BLaER1 treated with 17β-estradiol and CSF1 and Interleukin-3, amounts not matched to agents 10 nM and 100 nM (cell line): ENCODE measurements at regions not wholly inside any gene's neighbourhood (a gene's known extent, or its start where the extent isn't known, plus 50 kb on each side); places are given as distances from the start of the nearest gene placed in this dataset.
A peak's percentile ranks its signal among the peaks of the same experiment; 100 is the strongest.

Experiments
- H3K27ac ChIP-seq, 11 experiments: shearing (Covaris generic); formaldehyde crosslinking; 2 replicates each; pipeline ENCODE4 v1.8.1; 2022
- H3K27me3 ChIP-seq, 11 experiments: shearing (Covaris generic); formaldehyde crosslinking; 2 replicates each; pipeline ENCODE4 v1.8.1; 2022
- H3K36me3 ChIP-seq, 11 experiments: shearing (Covaris generic); formaldehyde crosslinking; 2 replicates each; pipeline ENCODE4 v1.8.1; 2022
- H3K4me1 ChIP-seq, 10 experiments: shearing (Covaris generic); formaldehyde crosslinking; 2 replicates each; pipeline ENCODE4 v1.8.1; 2022
- H3K4me2 ChIP-seq, 11 experiments: shearing (Covaris generic); formaldehyde crosslinking; 2 replicates each; pipeline ENCODE4 v1.8.1; 2022
- H3K4me3 ChIP-seq, 10 experiments: shearing (Covaris generic); formaldehyde crosslinking; 2 replicates each; pipeline ENCODE4 v1.8.1; 2022
- H3K9ac ChIP-seq, 11 experiments: shearing (Covaris generic); formaldehyde crosslinking; 2 replicates each; pipeline ENCODE4 v1.8.1; 2022
- H3K9me3 ChIP-seq, 11 experiments: shearing (Covaris generic); formaldehyde crosslinking; replicated peaks in 1 of 11; 2 replicates each; pipeline ENCODE4 v1.8.1; 2022
- H4K20me1 ChIP-seq, 11 experiments: shearing (Covaris generic); formaldehyde crosslinking; 2 replicates each; pipeline ENCODE4 v1.8.1; 2022
- Cebpa-rat ChIP-seq, 11 experiments: shearing (Covaris generic); IDR thresholded peaks; 2 replicates each; pipeline ENCODE4 v1.8.1; 2022

- Histone ChIP-seq H3K9me3 (no peaks in the 10 kb centered on the region), H3K4me2 (no peak overlapping the region), H3K27ac (no peak overlapping the region), H3K36me3 (no peaks in the 10 kb centered on the region), H3K4me1 (peaks cover 0 to 13% (median 0%) of the 10 kb centered on the region in 10 experiments; a peak in 4 of 20 replicates), H3K4me3 (no peak overlapping the region), H3K27me3 (no peaks in the 10 kb centered on the region), H4K20me1 (no peaks in the 10 kb centered on the region), H3K9ac (no peak overlapping the region)
- TF ChIP-seq Cebpa-rat (IDR thresholded peaks at IDR 0.05): no peak
These were observed 117.3 kb upstream of the CADPS start for GRCh38 chr3:62992520-62992919.

DNA sequence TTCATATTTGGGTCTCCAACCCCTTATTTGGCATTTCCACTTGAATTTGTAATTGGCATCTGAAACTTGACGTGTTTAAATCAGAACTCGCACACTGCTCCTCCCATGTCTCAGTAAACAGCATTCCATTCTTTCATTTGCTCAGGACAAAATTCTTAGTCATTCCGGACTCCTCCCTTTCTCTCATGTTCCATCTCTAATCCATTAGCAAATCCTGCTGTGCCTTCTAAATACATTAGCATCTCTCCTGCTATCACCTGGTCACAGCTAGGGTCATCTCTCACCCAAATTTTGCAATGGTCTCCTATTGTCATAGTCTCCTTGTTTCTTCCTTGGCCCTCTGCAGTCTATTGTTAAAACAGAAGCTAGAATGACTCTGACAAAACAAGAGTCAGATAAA lies 119.9 kb upstream of the CADPS start:
- peaks cover 0 to 12% (median 3%) of the 10 kb centered on the region in 10 experiments; a peak in 5 of 20 replicates for H3K4me1 ChIP-seq
- no peaks in the 10 kb centered on the region for H3K36me3 ChIP-seq
- H3K27me3 ChIP-seq: no peaks in the 10 kb centered on the region
- H3K9ac ChIP-seq: no peak overlapping the region
- H3K9me3 ChIP-seq: no peaks in the 10 kb centered on the region
- TF ChIP-seq Cebpa-rat (IDR thresholded peaks at IDR 0.05): no peak
- no peaks in the 10 kb centered on the region for H4K20me1 ChIP-seq
- no peak overlapping the region for H3K4me3 ChIP-seq
- H3K27ac ChIP-seq: no peak overlapping the region
- H3K4me2 ChIP-seq: no peak overlapping the region

DNA sequence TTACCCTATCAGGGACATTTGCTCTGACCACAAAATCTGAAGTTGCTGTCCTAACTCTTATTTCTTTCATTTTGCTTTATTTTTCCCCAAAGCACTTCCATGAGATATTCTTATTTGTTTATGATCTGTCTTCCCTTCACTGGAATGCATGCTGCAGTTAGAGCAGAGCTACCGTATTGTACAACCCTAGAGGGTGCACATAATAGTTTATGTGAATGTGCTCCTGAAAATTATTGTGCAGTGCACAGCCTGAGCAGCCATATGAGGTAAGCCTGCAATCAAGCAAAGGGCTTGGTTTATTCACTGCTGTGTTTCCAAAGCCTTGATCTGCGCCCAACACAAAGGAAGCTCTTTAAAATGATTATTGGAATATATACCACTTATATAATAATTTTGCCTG lies 120.3 kb upstream of the CADPS start:
- Histone ChIP-seq H3K27ac (no peak overlapping the region), H3K4me3 (no peak overlapping the region), H3K36me3 (no peaks in the 10 kb centered on the region), H4K20me1 (no peaks in the 10 kb centered on the region), H3K4me2 (no peak overlapping the region), H3K9me3 (no peaks in the 10 kb centered on the region), H3K4me1 (peaks cover 0 to 11% (median 4%) of the 10 kb centered on the region in 10 experiments; a peak in 12 of 20 replicates), H3K9ac (no peak overlapping the region), H3K27me3 (no peaks in the 10 kb centered on the region)
- TF ChIP-seq Cebpa-rat (IDR thresholded peaks at IDR 0.05): no peak

DNA sequence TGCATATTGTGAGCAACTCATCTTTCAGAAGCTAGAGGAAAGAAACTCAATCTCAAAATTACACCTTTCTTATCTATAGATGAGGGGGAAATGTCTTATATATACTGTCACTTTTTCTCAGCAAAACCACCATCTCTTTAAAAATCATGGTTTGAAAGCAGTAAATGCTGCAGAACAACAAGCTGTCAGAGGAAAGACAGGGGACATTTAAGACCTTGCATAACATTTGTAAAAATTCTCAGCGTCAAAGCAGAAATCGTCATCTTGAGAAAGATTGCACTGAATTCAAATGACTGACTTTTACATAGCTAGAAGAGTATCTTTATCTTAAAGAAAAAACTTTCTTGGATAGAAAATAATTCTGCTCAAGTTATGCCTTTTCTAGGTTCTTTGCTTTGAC lies 122.2 kb upstream of the CADPS start:
- Histone ChIP-seq H3K9ac (no peak overlapping the region), H3K27me3 (no peaks in the 10 kb centered on the region), H4K20me1 (no peaks in the 10 kb centered on the region), H3K4me2 (no peak overlapping the region), H3K27ac (no peak overlapping the region), H3K4me3 (no peak overlapping the region), H3K36me3 (no peaks in the 10 kb centered on the region), H3K4me1 (peaks cover 0 to 14% (median 6%) of the 10 kb centered on the region in 10 experiments; a peak in 12 of 20 replicates), H3K9me3 (peaks cover under 1 to 7% (median 2%) of the 10 kb centered on the region in 11 experiments; a peak in 14 of 22 replicates)
- TF ChIP-seq Cebpa-rat (IDR thresholded peaks at IDR 0.05): no peak

DNA sequence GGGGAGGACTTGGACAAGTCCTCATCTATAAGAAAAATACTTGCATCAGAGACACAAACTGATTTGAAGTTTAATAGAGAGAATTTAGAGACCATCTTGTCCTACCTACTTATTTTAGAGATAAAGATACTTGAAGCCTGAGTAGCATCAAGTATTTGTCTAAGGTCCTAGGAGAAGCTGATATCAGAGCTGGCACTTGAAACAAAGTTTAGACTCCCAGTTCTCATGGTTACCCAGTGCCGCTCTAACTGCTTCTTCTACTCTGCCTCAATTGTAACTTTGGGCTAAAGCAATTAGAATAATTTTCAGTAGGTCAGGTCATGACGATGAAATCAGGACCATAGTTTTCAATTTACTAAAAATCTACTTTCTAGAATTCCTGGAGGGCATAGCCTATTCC lies 123.9 kb upstream of the CADPS start:
- H3K4me2 ChIP-seq: no peak overlapping the region

DNA sequence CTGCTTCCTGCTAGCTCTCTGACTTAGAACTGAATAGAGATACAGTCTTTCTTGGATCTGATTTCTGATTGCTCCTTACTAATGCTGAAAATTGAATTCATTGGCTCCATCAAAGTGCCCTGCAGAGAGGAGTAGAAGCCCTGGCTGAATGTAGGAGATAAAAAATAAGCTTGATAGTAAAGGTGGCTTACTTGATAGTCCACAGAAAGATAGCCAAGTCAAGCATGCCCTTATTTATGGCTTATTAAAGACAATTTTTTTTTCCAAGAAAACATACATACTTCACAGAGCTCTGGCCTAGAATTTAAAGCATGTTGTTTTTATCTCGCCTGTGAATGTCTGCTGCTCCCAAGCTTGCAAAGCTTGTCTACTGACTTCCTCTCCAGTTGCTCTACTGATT lies 124.6 kb upstream of the CADPS start:
- Histone ChIP-seq H3K4me1 (peaks cover 0 to 14% (median 6%) of the 10 kb centered on the region in 10 experiments; a peak in 12 of 20 replicates), H3K9ac (no peak overlapping the region), H3K36me3 (no peaks in the 10 kb centered on the region), H3K4me2 (no peak overlapping the region), H3K27ac (no peak overlapping the region), H3K9me3 (peaks cover 16 to 24% (median 19%) of the 10 kb centered on the region in 11 experiments), H3K27me3 (no peaks in the 10 kb centered on the region), H4K20me1 (no peaks in the 10 kb centered on the region), H3K4me3 (no peak overlapping the region)
- no peak for TF ChIP-seq Cebpa-rat (IDR thresholded peaks at IDR 0.05)

More for the DNA sequence above, 123.9 kb upstream of the CADPS start:
- no peaks in the 10 kb centered on the region for H3K36me3 ChIP-seq
- H3K9me3 ChIP-seq: peaks cover 16 to 24% (median 19%) of the 10 kb centered on the region in 11 experiments
- H3K4me3 ChIP-seq: no peak overlapping the region
- H3K9ac ChIP-seq: no peak overlapping the region
- H4K20me1 ChIP-seq: no peaks in the 10 kb centered on the region
- H3K4me1 ChIP-seq: peaks cover 0 to 14% (median 6%) of the 10 kb centered on the region in 10 experiments; a peak in 12 of 20 replicates
- TF ChIP-seq Cebpa-rat (IDR thresholded peaks at IDR 0.05): no peak
- no peaks in the 10 kb centered on the region for H3K27me3 ChIP-seq
- no peak overlapping the region for H3K27ac ChIP-seq

DNA sequence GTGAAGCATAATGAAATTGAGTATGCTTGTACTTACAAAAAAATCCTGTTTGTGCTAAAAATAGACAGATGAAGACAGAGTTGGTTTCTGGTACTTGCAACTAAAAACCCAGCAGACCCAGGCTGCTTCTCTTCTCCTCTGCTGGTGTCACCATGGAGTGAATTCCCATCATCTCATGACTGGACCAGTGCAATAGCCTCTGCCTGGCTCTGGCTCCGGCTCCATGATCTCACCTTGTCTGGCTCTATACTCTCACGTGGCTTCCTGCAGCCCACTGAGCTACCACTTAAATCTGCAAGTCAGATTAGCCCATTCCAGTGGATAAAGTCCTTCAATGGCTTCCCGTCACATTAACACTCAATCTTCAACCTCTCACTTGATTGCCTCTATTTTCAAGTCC lies 129.2 kb upstream of the CADPS start:
- Histone ChIP-seq H3K9me3 (peaks cover 16 to 24% (median 19%) of the 10 kb centered on the region in 11 experiments), H3K27ac (no peak overlapping the region), H3K4me3 (no peak overlapping the region), H3K4me1 (peaks cover 0 to 14% (median 6%) of the 10 kb centered on the region in 10 experiments; a peak in 12 of 20 replicates), H3K4me2 (no peak overlapping the region), H3K36me3 (no peaks in the 10 kb centered on the region), H4K20me1 (no peaks in the 10 kb centered on the region), H3K9ac (no peak overlapping the region), H3K27me3 (no peaks in the 10 kb centered on the region)
- TF ChIP-seq Cebpa-rat (IDR thresholded peaks at IDR 0.05): no peak

DNA sequence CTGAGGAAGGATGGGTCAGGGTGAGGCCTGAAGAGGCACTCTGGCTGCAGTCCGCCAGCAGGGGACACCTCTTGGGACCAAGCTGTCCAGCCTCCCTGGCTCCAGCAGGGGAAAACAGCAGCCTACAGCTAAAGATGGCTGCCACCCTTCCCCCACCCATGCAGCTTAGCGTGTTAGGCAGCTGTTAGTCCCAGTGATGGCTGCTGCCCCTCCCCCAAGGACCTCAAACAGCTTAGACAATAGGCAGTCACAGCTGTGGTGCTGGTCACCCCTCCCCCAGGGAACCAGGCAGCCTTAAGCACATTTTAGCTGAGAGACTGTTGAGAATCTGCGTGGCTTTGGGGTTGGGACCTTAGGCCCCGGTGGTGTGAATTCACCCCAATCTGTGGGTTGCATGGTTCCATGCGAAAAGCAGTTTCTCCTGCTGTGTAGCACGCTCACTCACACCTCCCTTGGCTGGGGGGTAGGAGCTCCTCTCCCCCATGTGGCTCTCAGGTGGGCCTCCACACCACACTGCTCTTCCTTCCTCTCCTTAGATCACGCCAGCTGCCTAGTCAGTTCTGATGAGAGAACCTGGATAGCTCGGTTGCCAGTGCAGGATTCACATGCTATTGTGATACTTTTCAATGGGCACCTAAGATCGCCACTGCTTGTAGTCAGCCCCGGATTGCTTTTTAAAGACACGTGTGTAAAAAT lies 140.5 kb upstream of the CADPS start:
- no peaks in the 10 kb centered on the region for H3K27me3 ChIP-seq
- H3K4me2 ChIP-seq: peak overlapping the region in 8 of 11 experiments; percentile 38 to 71 (median 58); a peak in 16 of 22 replicates
- H3K27ac ChIP-seq: peak overlapping the region in 6 of 11 experiments; percentile 13 to 68 (median 59); a peak in 9 of 22 replicates
- no peak for TF ChIP-seq Cebpa-rat (IDR thresholded peaks at IDR 0.05)
- peaks cover 9 to 23% (median 12%) of the 10 kb centered on the region in 10 experiments for H3K4me1 ChIP-seq
- H3K9ac ChIP-seq: peak overlapping the region in 1 of 11 experiments; percentile 35; a peak in 1 of 22 replicates
- no peak overlapping the region for H3K4me3 ChIP-seq
- H3K9me3 ChIP-seq: no peaks in the 10 kb centered on the region
- H3K36me3 ChIP-seq: no peaks in the 10 kb centered on the region
- H4K20me1 ChIP-seq: no peaks in the 10 kb centered on the region

DNA sequence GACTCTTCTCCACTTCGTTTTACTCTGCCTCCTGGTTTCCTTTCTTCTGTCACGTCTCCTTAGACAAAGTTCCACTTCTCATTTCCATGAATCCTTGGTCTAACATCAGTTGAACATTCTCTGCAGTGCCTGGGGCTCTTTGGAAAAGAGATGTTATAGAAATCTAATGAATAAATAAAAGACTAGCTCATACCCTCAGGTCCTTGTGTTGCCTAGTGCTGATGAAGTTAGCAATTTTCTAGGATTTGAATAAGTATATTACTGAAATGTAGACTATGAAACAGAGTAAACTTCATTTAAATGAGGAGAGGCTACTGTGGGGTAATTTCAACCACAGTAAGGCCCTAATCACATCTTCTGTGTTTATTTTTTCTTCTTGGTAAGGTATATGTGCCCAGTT lies 146.9 kb upstream of the CADPS start:
- no peak for TF ChIP-seq Cebpa-rat (IDR thresholded peaks at IDR 0.05)
- Histone ChIP-seq H3K9me3 (peaks cover 0 to 4% (median 0%) of the 10 kb centered on the region in 11 experiments; a peak in 2 of 22 replicates), H4K20me1 (no peaks in the 10 kb centered on the region), H3K27me3 (no peaks in the 10 kb centered on the region), H3K27ac (no peak overlapping the region), H3K4me3 (no peak overlapping the region), H3K36me3 (no peaks in the 10 kb centered on the region), H3K4me2 (peak overlapping the region in 2 of 11 experiments; percentile 7 to 28; a peak in 3 of 22 replicates), H3K4me1 (peaks cover 0 to 43% (median 1%) of the 10 kb centered on the region in 10 experiments; a peak in 6 of 20 replicates), H3K9ac (no peak overlapping the region)
